Gastroesophageal sphincter (tissue), 3 donors: ENCODE measurements at regions not wholly inside any gene's neighbourhood (a gene's known extent, or its start where the extent isn't known, plus 50 kb on each side); places are given as distances from the start of the nearest gene placed in this dataset.

Experiments used
- CTCF ChIP-seq, 4 experiments: fragments of 200-600 bp in 2 of 4; fragments of 450-650 bp in 2 of 4; sonication (generic) in 1 of 4; IDR thresholded peaks; one replicate each; pipeline ENCODE4 v1.5.1; 2017 to 2019; ENCODE audit warnings: antibody characterized with exemption in 4 of 4, mild to moderate bottlenecking in 2 of 4, moderate library complexity in 2 of 4
- POLR2A ChIP-seq, 2 donors: fragments of 450-650 bp; IDR thresholded peaks; one replicate each; pipeline ENCODE4 v1.6.1; 2017; ENCODE audit warnings: antibody characterized with exemption in 2 of 2, mild to moderate bottlenecking in 2 of 2, moderate library complexity in 1 of 2

DNA sequence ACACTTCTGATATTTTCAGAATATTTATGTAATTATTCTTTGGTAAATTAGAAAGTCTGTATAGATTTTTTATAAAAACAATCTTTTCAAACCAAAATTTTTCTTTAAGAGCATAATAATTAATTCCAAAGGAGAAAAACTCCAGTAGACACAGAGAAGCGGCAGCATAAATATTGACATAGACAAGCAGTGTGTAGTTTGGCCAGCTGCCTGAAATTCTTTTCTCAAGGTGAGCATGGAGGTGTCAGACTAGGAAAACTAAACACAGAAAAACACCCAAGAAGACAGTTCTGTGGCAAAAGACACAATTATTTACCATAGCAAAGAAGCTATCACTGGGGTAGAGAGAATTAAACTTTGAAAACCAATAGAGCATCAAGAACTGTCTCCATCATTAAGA lies 82.4 kb downstream of the KLF6 start:
- TF ChIP-seq POLR2A (IDR thresholded peaks at IDR 0.05) (no peak), CTCF (IDR thresholded peaks at IDR 0.05) (no peak)
